CD4-positive, alpha-beta T cell (primary cell): ENCODE measurements at regions not wholly inside any gene's neighbourhood (a gene's known extent, or its start where the extent isn't known, plus 50 kb on each side); places are given as distances from the start of the nearest gene placed in this dataset.

ENCODE experiments used
- ATAC-seq: fragments of 200-7000 bp; cut with Tn5 transposase; one replicate; pipeline ENCODE4 v1.10.0; 2022; ENCODE audit warnings: mild to moderate bottlenecking; ENCODE audit not compliant: poor library complexity
- CTCF ChIA-PET: fragments of 350-600 bp; sonication (Branson Sonifier 250); formaldehyde crosslinking; loops from one replicate; lab custom pipeline; 2021; ENCODE audit warnings: antibody characterized with exemption, inconsistent platforms; lab: Charles Lee
- POLR2A ChIA-PET: fragments of 350-600 bp; sonication (Branson Sonifier 250); formaldehyde crosslinking; loops from one replicate; lab custom pipeline; 2021; ENCODE audit warnings: antibody characterized with exemption, inconsistent platforms; lab: Charles Lee
- DNase-seq, 14 experiments: peaks; one replicate each; pipeline ENCODE4 v3.0.0-alpha.2; 2013 to 2020; ENCODE audit warnings: mixed read lengths in 2 of 14
- H3K27ac ChIP-seq, 2 donors: one replicate each; pipeline versions ENCODE4 v1.5.1 to v1.7.0; 2013; ENCODE audit warnings: low read length in 2 of 2, low read depth in 1 of 2, mild to moderate bottlenecking in 1 of 2
- H3K27me3 ChIP-seq, 2 experiments: 1 replicate in 1 of 2; 2 replicates in 1 of 2; pipeline versions ENCODE4 v1.6.1 to v1.7.0; 2013; ENCODE audit warnings: low read length in 2 of 2, control low read depth in 1 of 2, mild to moderate bottlenecking in 1 of 2, moderate library complexity in 1 of 2; ENCODE audit not compliant: insufficient read depth in 2 of 2, control insufficient read depth in 1 of 2
- H3K36me3 ChIP-seq: one replicate; pipeline ENCODE4 v1.6.1; 2013; ENCODE audit warnings: low read length, control low read depth; ENCODE audit not compliant: insufficient read depth
- H3K4me1 ChIP-seq: one replicate; pipeline ENCODE4 v1.6.1; 2013; ENCODE audit warnings: low read length, control low read depth; ENCODE audit not compliant: insufficient read depth
- H3K4me3 ChIP-seq: one replicate; pipeline ENCODE4 v1.5.1; 2013; ENCODE audit warnings: mild to moderate bottlenecking, low read length, moderate library complexity
- H3K9me3 ChIP-seq, 2 experiments: 1 replicate in 1 of 2; 2 replicates in 1 of 2; pipeline versions ENCODE4 v1.6.1 to v1.7.0; 2013; ENCODE audit warnings: low read length in 2 of 2, mild to moderate bottlenecking in 2 of 2, control low read depth in 1 of 2, moderate library complexity in 1 of 2; ENCODE audit not compliant: control insufficient read depth in 1 of 2, insufficient read depth in 1 of 2
- H3K27ac Mint-ChIP-seq: one replicate; pipeline ENCODE4 v1.8.0; 2020; ENCODE audit warnings: mixed read lengths
- H3K27me3 Mint-ChIP-seq: one replicate; pipeline ENCODE4 v1.8.0; 2021; ENCODE audit warnings: mixed read lengths
- H3K36me3 Mint-ChIP-seq: one replicate; pipeline ENCODE4 v1.8.0; 2021; ENCODE audit warnings: low read depth, mixed read lengths
- H3K4me1 Mint-ChIP-seq: one replicate; pipeline ENCODE4 v1.8.0; 2021; ENCODE audit warnings: low read depth, mixed read lengths
- H3K4me3 Mint-ChIP-seq: one replicate; pipeline ENCODE4 v1.8.0; 2020; ENCODE audit warnings: mild to moderate bottlenecking, mixed read lengths
- H3K9me3 Mint-ChIP-seq: one replicate; pipeline ENCODE4 v1.8.0; 2020; ENCODE audit warnings: mixed read lengths
- intact Hi-C, 2 experiments: fragments of 100-400 bp; cut with DNase I in 1 of 2; cut with micrococcal nuclease in 1 of 2; formaldehyde crosslinking; loops; one replicate each; pipeline versions ENCODE4 v1.15.1 to v1.9.0; 2023 to 2025; cut with DNase I, micrococcal nuclease
- TF ChIP-seq, protein P1 (sequence below): fragments of 200-600 bp; IDR thresholded peaks from one replicate; pipeline ENCODE4 v1.8.0; 2022; ENCODE audit warnings: antibody characterized with exemption, mild to moderate bottlenecking

DNA sequence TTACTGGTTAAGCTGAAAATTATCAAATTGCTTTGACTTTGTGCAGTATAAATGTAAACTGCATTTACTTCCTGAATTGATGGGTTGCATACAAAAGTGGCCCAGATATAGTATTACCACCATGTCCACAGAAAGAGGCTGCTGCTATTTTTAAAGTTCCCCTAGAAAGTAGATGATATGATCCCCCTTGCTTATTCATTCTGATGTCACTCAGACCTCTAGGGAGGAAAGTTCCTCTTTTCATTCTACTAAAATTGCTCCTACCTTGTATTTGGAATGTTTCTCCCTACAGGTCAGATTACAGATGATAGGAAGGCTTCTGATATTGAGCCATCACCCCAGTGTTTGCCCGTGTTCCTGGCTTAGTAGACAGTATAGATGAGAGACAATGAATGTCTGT, 247.6 kb upstream of the TNP1 start:
- ATAC-seq = no peak
- ChIA-PET POLR2A (no interaction called here), CTCF (no interaction called here)

DNA sequence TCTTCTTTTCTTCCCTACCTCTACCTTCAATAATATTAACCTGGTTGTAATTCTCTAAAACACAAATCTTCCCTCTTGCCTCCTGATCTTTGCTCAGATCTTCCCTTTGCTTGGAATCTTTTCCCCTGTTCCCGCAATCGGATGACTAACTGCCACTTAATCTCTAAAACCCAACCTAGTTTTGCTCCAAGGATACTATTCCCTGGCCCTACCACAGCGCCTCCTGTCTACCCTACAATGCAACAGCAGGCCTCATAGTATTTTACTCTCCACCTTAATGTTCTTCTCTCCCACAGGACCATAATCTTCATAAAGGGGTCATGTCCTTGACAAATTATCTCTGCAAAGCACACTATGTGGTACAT, 246.8 kb upstream of the TNP1 start:
- no peaks in the 10 kb centered on the region for H3K27me3 Mint-ChIP-seq
- no peak overlapping the region for H3K27ac Mint-ChIP-seq
- no peak overlapping the region for H3K27ac ChIP-seq
- H3K27me3 ChIP-seq = no peaks in the 10 kb centered on the region
- no peak overlapping the region for H3K4me3 Mint-ChIP-seq
- TF ChIP-seq, protein P1, sequence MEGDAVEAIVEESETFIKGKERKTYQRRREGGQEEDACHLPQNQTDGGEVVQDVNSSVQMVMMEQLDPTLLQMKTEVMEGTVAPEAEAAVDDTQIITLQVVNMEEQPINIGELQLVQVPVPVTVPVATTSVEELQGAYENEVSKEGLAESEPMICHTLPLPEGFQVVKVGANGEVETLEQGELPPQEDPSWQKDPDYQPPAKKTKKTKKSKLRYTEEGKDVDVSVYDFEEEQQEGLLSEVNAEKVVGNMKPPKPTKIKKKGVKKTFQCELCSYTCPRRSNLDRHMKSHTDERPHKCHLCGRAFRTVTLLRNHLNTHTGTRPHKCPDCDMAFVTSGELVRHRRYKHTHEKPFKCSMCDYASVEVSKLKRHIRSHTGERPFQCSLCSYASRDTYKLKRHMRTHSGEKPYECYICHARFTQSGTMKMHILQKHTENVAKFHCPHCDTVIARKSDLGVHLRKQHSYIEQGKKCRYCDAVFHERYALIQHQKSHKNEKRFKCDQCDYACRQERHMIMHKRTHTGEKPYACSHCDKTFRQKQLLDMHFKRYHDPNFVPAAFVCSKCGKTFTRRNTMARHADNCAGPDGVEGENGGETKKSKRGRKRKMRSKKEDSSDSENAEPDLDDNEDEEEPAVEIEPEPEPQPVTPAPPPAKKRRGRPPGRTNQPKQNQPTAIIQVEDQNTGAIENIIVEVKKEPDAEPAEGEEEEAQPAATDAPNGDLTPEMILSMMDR = no peak
- H3K9me3 Mint-ChIP-seq = no peaks in the 10 kb centered on the region
- H3K4me1 Mint-ChIP-seq = no peaks in the 10 kb centered on the region
- no peak for DNase-seq
- ChIA-PET CTCF (no interaction called here), POLR2A (no interaction called here)
- no peak overlapping the region for H3K4me3 ChIP-seq
- H3K9me3 ChIP-seq = no peaks in the 10 kb centered on the region
- intact Hi-C loops = no loop called here
- no peaks in the 10 kb centered on the region for H3K4me1 ChIP-seq
- H3K36me3 ChIP-seq = no peaks in the 10 kb centered on the region
- no peak for ATAC-seq
- no peaks in the 10 kb centered on the region for H3K36me3 Mint-ChIP-seq

More for the DNA sequence above, 247.6 kb upstream of the TNP1 start:
- Histone ChIP-seq H3K9me3 (no peaks in the 10 kb centered on the region), H3K4me1 (no peaks in the 10 kb centered on the region), H3K27me3 (no peaks in the 10 kb centered on the region), H3K36me3 (no peaks in the 10 kb centered on the region), H3K27ac (no peak overlapping the region), H3K4me3 (no peak overlapping the region)
- no peak for DNase-seq
- Mint-ChIP-seq H3K4me1 (no peaks in the 10 kb centered on the region), H3K36me3 (no peaks in the 10 kb centered on the region), H3K27me3 (no peaks in the 10 kb centered on the region), H3K4me3 (no peak overlapping the region), H3K9me3 (no peaks in the 10 kb centered on the region), H3K27ac (no peak overlapping the region)
- TF ChIP-seq, protein P1 = no peak
- intact Hi-C loops = no loop called here

DNA sequence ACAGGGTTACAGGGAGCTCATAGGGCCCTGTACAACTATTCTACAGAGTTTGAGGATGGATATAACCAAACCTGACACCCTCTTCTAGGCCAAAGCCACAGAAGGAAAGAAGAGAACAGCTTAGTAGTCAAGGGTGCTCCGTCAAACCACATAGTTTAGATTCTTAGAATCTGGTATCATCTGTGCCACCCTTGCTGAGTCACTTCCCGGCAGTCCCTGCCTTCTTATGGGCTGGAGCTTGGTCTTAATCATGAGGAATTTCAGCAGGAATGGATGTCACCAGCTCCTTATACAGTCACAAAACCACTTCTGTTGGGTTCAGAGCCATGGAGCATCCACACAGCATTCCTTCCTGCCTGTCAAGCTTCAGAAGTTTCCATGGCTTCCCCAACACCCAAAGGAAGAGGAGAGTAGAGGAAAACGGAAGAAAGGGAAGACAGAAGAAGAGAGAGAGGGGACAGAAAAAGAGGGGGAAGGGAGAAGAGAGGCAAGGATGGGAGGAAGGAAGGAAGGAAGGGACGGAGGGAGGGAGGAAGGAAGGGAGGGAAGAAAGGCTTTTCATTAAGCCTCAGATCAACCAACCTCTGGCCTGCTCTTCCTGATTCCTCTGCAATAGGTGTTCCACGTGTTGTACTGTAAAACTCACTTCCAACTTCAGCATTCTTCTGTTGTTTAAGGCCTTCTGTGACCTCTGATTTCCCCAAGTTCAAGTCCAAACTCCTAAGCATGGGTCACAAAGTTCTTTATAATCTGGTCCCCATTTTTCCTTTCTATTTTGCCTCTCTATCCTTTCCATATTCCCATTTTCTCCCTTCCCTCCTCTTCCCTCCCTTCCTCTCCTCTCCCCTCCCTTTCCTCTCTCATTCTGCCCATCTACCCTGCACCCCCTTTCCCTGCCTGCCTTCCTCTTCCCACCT, 246.1 kb upstream of the TNP1 start:
- Histone ChIP-seq H3K36me3 (no peaks in the 10 kb centered on the region), H3K4me3 (no peak overlapping the region)
- H3K36me3 Mint-ChIP-seq = no peaks in the 10 kb centered on the region

More for the DNA sequence above, 246.1 kb upstream of the TNP1 start:
- Histone ChIP-seq H3K27ac (no peak overlapping the region), H3K4me1 (no peaks in the 10 kb centered on the region), H3K27me3 (no peaks in the 10 kb centered on the region), H3K9me3 (no peaks in the 10 kb centered on the region)
- intact Hi-C loops = no loop called here
- no peak for ATAC-seq
- POLR2A ChIA-PET = no interaction called here
- CTCF ChIA-PET = no interaction called here
- DNase-seq = no peak
- TF ChIP-seq, protein P1 = no peak
- Mint-ChIP-seq H3K9me3 (no peaks in the 10 kb centered on the region), H3K27ac (no peak overlapping the region), H3K4me1 (no peaks in the 10 kb centered on the region), H3K4me3 (no peak overlapping the region), H3K27me3 (no peaks in the 10 kb centered on the region)
